Neural progenitor cell (in vitro differentiated cells): ENCODE measurements at regions not wholly inside any gene's neighbourhood (a gene's known extent, or its start where the extent isn't known, plus 50 kb on each side); places are given as distances from the start of the nearest gene placed in this dataset.
A peak's percentile ranks its signal among the peaks of the same experiment; 100 is the strongest.

Experiments used
- EZH2 ChIP-seq: fragments of 200-600 bp; sonication (generic); IDR thresholded peaks from 2 replicates; pipeline ENCODE4 v1.6.1; 2017; ENCODE audit warnings: antibody characterized with exemption, mild to moderate bottlenecking, moderate library complexity
- EZH2phosphoT487 ChIP-seq: fragments of 200-600 bp; sonication (generic); IDR thresholded peaks from 2 replicates; pipeline ENCODE4 v1.6.1; 2017; ENCODE audit warnings: antibody characterized with exemption
- TF ChIP-seq, protein P1 (sequence below): fragments of 200-600 bp; sonication (generic); IDR thresholded peaks from 2 replicates; pipeline ENCODE4 v1.5.1; 2017; ENCODE audit warnings: antibody characterized with exemption, mild to moderate bottlenecking

DNA sequence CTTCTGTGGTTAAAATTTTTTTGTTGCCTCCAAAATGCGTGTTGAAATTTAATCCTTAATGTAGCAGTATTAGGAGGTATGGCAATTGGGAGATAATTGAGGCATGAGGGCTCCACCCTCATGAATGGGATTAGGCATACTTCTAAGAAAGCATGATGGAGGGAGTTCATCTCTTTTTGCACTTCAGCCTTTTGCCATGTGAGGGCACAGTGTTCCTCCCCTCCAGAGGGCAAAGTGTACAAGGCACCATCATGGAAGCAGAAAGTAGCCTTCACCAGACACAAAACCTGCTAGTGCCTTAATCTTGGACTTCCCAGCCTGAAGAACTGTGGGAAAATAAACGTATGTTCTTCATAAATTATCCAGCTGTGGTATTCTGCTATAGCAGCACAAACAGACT lies 429.5 kb downstream of the ZIC1 start:
- no peak for TF ChIP-seq EZH2
- TF ChIP-seq, protein P1, sequence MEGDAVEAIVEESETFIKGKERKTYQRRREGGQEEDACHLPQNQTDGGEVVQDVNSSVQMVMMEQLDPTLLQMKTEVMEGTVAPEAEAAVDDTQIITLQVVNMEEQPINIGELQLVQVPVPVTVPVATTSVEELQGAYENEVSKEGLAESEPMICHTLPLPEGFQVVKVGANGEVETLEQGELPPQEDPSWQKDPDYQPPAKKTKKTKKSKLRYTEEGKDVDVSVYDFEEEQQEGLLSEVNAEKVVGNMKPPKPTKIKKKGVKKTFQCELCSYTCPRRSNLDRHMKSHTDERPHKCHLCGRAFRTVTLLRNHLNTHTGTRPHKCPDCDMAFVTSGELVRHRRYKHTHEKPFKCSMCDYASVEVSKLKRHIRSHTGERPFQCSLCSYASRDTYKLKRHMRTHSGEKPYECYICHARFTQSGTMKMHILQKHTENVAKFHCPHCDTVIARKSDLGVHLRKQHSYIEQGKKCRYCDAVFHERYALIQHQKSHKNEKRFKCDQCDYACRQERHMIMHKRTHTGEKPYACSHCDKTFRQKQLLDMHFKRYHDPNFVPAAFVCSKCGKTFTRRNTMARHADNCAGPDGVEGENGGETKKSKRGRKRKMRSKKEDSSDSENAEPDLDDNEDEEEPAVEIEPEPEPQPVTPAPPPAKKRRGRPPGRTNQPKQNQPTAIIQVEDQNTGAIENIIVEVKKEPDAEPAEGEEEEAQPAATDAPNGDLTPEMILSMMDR: peak; percentile 5
- TF ChIP-seq EZH2phosphoT487: no peak
